Epithelial cell of prostate (primary cell): ENCODE measurements at regions not wholly inside any gene's neighbourhood (a gene's known extent, or its start where the extent isn't known, plus 50 kb on each side); places are given as distances from the start of the nearest gene placed in this dataset.
A peak's percentile ranks its signal among the peaks of the same experiment; 100 is the strongest.

Experiments
- DNase-seq: peaks from one replicate; pipeline ENCODE4 v3.0.0-alpha.2; 2011; ENCODE audit warnings: low read depth, low spot score
- H3K27ac ChIP-seq: fragments of 450-650 bp; 2 replicates; pipeline ENCODE4 v1.5.1; 2017; ENCODE audit warnings: mild to moderate bottlenecking

DNA sequence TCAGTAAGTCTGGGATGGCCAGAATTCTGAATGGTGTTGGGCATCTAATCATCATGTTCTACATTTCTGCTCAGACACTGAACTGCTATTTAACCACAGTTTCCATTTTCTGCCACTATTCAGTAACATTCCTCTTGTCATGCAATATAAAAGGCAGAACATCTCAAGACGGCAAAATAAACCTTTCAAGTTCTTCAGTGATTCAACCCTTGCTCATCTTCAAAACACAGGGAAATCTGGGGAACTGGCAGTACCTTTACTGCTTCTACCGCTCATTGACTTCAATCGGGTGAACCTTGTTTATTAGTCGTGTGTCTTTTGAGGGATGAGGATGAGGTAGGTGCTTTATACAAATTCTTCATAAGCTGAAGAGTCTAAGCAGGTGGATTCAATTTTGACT, 184.7 kb upstream of the ANK3 start:
- peak overlapping the region; percentile 9 for H3K27ac ChIP-seq
- DNase-seq: no peak

DNA sequence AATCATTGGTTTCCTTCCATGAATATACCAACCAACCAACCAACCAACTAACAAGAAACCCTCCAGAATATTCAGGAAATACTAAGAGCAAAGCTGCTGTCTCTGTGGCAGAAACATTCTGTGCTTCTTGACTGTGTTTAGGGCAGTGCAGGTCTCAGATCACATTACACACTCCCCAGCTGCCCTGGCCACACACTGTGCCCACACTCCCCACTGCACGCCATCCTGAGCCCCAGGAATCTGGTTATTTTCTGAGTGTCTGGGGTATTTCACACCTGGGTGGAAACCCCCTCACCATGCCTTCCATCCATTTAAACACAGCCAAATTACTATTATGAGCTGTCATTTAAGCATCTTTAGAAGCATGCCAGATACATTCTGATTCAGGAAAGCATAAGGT, 183.7 kb upstream of the ANK3 start:
- no peak for DNase-seq

DNA sequence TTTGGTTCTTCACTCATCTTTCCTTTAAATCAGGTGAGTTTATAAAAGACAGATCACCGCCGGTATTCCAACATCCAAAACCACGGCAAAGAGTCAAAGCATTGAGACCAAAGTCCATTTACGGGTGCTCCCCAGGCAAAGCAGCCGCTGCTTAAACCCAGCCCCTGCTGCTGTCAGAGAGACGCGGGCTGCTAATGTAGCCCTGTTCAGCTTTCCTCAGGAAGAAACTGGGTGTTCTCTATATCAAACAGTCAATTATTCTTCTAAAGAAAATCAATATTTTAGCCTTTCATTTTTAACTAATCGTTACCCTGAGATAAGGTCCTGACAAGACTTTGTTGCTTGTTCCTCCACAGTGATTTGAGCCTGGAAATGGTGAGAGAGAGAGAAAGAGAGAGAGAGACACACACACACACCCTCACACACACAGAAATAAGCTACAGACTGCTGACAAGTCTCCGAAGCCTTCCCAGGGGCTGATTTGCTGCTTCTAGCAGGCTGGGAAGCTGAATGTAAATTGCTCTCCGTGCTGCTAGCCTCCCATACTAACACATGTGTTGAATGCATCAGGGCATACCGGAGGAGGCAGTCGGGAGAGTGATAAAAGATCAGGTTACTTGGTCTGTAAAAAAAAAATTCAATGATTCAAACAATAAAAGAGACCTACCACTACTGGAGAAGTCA, 183.0 kb upstream of the ANK3 start:
- no peak for DNase-seq
- H3K27ac ChIP-seq: no peak overlapping the region

More for the DNA sequence above, 183.7 kb upstream of the ANK3 start:
- no peak overlapping the region for H3K27ac ChIP-seq

DNA sequence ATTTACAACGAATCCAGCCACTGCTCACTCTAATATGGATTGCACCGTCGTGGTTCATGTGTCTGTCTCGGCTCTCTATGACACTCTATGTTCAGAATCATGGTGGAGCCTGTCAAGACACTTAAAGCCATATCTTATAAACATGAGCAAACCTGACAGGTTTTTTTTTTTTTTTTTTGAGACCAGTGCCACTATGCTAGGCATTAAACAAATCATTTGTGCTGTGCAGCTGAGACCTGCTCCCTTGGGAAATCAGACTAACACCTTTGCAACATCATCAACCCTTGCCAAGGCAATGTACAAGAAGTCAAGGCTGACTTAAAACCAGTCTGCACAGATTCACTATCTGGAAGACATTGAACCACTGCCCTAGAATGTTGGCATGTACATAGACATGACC, 181.2 kb upstream of the ANK3 start:
- no peak for DNase-seq
- no peak overlapping the region for H3K27ac ChIP-seq

DNA sequence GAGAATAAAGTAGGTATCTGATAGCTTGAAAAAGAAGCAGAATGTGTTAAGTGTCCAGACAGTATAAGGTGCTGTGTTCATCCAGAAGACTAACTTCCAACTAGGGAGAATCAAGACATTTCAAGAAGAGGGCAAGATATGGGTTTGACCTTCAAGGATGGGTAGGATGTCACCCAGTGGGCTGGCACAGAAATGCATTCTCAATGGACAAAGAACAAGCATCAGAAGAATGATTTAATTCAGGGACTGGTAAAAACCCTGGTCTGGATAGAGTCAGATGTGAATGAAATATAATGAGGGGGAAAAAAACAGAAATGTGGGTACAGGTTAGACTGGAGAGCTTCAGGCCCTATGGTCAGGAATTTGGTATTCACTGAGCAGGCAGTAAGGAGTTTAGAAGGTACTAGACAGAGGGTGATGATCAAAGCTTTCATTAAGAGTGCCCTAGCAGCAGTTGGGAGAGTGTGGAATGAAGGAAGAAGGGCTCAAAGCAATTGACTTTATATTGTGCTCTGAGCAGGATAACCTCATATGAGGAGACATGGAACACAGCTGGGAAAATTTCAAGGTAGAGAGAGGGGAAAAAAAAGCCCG, 180.7 kb upstream of the ANK3 start:
- DNase-seq: no peak
- H3K27ac ChIP-seq: no peak overlapping the region

DNA sequence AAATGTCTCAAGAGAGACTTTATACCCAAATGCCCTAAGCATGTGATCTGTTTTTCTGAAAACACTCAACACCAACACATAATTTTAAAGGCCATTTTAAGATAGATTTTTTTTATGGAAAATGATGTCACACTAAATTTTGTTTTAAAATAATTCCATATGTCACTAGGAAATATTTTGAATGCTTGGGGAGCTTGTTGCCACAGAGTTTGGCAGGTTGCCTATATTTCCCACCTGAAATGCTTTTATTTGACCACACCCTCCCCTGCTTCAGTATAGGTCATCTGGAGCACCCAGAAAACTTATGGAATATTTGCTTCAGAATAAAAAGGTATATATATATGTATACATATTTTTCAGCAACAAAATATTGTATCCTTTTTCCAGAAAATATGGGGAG, 180.0 kb upstream of the ANK3 start:
- DNase-seq: no peak
- no peak overlapping the region for H3K27ac ChIP-seq

DNA sequence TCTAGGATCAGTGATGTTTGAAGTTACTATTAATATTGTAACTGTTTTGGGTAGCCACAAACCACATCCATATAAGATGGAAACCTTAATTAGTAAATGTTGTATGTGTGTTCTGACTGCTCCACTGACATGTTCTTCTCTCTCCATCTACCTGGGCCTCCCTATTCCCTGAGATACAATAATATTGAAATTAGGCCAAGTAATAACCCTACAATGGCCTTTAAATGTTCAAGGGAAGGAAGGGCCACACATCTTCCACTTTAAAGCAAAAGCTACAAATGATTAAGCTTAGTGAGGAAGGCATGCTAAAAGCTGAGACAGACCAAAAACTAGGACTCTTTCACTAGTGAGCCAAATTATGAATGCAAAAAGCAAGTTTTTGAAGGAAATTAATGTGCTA, 176.4 kb upstream of the ANK3 start:
- no peak overlapping the region for H3K27ac ChIP-seq
- DNase-seq: no peak

DNA sequence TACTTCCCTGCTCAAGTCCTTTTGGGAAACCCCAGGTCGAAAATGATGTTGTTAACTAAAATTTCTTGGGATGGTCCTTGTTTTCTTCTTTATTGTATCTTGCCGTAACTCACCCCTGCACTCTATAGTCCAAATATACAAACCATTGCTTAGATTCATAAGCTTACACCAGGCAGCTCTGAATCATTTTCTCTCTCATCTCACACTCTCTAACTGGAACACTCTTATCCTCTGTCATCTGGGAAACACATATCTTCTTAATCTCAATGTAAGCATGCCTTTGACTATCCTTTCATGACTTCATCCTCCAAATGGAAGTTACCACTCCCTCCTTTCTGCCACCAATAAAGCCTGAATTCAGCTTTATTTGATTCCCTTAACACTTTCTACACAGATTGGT, 175.8 kb upstream of the ANK3 start:
- DNase-seq: no peak
- H3K27ac ChIP-seq: no peak overlapping the region

DNA sequence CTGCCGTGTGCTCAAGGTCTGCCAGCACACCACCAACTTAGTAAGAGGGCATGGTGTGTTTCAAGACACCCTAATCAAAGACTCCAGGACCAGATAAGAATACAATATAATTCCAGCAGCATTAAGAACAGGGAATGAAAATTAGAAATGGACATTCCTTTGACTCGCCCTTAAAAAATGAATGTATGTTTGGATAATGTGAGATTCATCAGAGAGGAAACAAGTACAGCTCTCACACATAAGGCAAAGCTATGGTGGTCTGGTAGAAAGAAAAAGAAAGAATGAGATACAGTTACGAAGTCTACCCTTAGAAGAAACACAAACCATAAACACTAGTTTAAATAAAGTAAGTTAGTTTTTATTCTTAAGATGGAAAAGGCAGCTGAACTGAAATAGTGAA, 174.8 kb upstream of the ANK3 start:
- no peak for DNase-seq
- H3K27ac ChIP-seq: no peak overlapping the region

DNA sequence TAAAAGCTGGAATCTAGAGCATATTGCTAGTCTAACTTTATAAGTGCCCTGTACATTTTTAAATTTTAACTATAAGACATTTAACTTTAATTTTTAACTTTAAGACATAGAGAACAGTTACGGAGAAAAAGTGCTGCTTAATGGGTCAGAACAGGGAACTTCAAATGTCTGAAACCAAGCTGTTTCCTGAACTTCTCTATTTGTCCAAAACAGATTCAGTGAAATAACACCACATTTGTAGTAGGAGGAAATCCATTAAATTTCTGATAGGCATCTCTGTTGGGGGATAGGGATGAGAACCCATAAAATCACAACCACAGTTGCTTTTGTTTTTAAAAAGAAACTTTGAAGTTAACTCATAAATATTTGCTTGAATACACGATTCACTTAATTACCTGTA, 170.8 kb upstream of the ANK3 start:
- H3K27ac ChIP-seq: no peak overlapping the region
- no peak for DNase-seq

DNA sequence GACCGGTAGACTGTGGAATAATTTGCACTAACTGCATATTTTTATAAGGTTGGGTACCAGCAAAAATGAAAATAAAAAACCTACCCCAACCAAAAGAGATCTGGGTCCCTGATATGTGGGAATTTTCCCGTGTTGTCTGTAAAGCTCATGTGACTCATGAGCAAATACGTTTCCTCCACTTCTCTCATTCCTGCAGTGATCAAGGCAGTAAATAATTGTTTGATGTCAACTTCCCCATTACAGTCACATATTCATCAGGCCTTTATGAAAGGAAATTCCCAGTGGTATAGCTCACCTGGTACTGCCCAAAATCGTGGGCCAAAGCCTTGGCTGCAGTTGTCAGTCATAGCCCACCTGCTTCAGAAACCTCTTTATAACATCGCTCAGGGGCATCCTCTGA, 166.0 kb upstream of the ANK3 start:
- no peak for DNase-seq
- H3K27ac ChIP-seq: no peak overlapping the region

DNA sequence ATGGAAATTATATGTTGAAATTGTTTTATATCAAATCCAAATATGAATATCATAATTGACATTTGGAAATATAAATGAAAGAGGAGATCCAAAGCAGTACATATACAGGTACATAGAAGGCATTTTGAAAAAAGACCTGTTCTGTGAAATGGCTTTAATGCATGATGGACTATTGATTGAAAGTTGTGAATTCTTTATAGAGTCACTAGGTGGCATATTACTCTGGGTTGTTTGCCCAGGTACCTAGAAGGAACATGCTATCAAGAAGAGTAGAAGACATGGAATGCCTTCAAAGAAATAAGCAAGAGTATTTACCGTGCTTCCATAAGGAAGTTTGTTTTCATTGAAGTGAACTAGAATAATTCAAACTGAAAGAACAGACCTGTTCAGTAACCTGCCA, 160.0 kb upstream of the ANK3 start:
- H3K27ac ChIP-seq: no peak overlapping the region
- no peak for DNase-seq

DNA sequence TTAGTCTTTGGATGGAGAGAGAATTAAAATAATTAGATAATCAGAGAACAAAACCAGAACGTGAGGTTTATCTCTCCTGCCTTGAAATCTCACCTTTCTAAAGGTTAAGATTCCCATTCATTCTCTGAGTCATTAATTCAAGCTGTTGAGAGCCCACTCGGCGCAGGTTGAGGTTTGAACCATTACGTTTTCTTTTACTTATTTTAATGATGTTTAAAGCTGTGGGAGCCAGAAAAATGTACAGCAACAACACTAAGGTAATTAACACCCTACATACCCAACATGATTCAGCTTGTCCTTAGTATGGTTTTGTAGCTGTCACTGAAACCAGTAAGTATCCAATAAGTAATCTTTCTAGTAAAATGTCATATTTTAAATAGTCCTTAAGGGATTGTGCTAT, 153.0 kb upstream of the ANK3 start:
- no peak overlapping the region for H3K27ac ChIP-seq
- no peak for DNase-seq

DNA sequence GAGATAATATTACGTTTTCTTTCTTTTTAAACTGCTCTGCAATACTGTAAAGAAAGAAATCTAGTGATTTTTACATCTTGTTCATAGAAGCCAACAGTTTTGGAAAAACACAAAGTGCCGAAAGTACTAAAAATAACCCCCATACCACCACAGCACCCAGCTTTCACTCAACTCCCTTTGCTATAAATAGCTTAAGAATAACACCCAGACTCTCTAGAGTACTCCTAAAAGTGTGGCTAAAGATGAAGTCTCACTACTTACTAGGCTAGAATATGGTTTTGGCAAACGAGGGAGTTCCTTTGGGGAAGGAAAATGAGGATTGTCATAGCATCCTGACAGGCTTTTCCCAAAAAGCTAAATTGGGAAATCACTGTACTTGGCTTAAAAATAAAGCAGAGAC, 151.8 kb upstream of the ANK3 start:
- H3K27ac ChIP-seq: no peak overlapping the region
- DNase-seq: no peak

DNA sequence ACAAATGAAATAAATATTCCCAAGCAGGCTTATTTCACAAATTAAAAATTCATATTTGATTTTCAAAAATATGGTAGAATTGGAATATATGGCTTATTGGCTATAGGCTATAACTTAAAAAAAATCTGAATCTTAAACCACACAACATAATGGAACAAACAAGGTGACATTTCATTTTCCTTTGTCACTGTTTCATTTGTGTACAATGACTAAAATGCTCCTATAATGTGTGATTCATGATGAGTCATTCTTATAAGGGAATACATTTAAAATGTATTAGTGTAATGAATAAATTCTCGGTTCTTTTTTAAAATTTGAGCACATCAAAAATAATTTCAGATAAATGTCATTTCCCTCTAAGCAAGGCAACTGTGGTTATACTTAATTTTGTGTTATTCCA, 148.0 kb upstream of the ANK3 start:
- DNase-seq: no peak
- H3K27ac ChIP-seq: no peak overlapping the region

DNA sequence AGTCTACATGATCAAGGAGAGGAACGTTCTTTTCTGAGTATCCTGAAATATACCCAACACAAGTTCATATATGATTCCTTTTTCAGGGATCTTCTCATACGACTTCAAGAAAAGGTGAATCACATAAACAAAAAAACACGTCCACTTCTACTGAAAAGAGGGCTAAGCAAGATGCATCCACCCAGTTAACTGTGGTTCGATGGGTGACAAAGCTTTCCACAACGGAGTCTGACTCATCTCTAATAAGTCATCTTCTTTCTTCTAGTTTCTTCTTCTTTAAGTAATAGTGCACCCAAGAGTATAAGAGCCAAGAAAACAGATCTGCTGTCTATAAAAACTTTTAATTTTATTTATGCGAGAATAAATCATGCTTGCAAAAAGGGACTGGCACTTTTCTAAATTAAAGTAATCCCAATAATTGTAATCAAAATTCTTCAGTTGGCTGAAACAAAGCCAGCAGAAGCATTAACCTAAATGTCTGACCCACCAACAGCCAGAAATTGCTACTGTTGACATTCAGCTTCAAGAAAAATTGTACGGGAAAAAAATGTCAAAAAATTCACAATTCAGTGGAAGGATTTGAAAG, 146.9 kb upstream of the ANK3 start:
- peak; percentile 39 for DNase-seq
- no peak overlapping the region for H3K27ac ChIP-seq

DNA sequence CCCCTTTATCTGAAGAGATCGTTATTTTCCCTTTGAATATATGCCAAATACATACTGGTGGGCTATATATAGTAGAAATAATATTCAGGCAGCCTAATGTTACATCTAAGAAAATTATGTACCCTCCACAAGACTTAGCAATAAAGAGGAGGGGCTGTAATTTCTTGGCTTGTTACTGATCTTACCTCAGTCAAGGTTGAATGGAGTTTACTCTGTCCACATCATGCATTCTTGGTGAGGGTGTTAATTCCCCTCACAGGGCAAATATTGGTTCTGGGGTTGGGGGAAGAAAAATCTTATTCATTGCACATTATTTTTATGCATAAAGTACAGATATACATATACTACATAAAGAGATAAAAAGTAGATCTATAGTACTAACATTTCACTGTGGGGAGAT, 145.8 kb upstream of the ANK3 start:
- DNase-seq: no peak
- no peak overlapping the region for H3K27ac ChIP-seq

DNA sequence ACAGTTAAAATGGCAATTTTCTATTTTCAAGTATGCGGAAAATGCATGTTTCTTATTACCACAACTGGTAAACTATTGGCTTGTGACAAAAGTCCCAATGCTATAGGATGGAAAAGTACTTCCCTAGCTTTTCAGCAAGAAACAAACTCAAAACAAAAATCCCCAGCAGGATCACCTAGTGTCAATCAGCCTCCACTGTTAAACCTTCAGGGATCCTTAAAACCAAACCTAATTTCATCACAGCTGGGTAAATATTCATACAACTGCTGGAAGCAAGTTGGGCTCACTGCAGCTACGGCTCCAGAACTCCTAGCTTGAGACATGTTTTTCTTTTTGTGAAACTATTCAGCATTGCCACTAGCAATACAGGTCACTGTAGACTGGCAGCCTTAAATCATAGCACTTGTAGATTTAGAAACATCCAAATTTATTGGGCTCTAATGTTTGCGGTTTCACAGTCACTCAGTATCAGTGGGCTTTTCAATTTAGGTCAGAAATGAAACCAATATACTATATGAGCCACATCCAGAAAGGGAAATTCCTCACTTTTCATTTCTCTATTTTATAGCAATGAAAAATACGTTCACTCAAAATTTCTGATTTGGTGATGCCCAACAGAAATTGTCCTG, 145.2 kb upstream of the ANK3 start:
- DNase-seq: no peak
- no peak overlapping the region for H3K27ac ChIP-seq

DNA sequence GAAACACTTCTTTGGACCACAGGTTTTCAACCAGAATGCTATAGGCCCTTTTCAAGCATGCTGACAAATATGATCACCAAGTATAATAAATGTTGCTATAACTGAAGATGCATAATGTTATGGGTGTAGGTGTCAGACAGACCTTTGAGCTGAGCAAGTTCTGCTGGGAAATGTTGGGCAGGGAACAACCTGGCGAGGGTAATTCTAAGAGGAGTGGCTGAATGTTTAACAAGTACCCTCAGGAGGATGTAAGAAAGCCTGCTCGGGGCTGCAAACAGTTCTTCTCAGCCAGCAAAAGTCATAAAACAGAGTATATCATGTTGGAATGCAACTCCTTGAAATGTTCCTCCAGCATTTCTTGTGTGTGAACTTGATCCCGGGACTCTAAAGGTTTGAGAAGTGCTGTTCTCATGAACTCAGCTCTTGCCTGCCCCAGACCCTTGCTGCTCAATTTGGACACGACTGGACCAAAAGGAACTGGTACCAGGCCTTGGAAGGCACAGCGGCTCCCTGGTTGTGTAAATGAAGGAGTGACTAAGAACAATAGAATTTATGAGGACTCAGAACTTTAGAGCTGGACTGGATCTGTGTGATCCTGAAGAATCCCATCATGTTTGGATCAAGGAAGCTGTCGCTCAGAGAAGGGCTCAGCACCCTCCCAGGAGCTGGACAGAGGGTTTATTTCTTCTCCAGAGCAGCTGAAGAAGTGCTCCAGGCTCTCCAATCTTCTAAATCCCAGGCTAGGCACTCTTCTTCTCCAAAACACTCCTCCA, 143.2 kb upstream of the ANK3 start:
- DNase-seq: no peak
- no peak overlapping the region for H3K27ac ChIP-seq

DNA sequence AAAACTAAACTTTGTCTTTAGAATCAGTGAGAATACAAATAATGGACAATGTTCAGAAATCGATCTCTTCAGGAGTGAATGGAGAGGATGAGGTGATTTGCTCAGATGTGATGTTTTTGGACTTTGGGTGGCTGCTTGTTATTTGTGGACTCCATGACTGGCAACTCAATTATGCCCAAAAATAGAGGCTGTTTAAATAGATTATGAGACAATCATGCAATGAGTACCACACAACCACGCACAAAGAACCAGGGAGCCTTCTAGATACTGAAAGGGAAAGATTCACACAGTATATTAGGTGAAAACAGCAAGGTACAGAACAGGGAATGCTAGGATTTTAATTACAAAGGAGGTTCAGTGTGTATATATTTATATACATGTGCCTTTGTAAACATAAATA, 141.3 kb upstream of the ANK3 start:
- no peak for DNase-seq
- no peak overlapping the region for H3K27ac ChIP-seq

DNA sequence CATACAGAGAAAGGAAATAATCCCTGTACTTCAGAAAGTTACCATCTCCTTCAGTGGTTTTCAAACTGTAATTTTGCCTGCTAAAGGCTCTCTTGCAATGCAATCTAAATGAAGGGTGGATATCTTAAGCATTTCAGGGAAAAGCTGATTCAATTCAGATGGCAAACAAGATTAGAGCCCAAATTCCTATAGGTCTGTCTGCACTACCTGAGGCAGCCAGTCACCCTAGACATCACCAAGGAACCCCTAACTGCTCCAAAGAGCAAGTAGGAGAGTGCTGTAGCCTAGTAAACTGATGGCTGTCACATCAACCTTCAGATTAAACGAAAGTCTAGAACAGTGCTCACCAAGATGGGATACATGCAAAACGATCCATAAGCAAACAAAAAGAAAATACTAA, 138.0 kb upstream of the ANK3 start:
- no peak overlapping the region for H3K27ac ChIP-seq
- no peak for DNase-seq
